ENCODE measurements at regions not wholly inside any gene's neighbourhood (a gene's known extent, or its start where the extent isn't known, plus 50 kb on each side); places are given as distances from the start of the nearest gene placed in this dataset.
"Not testable (repeated sequence)": the region's sequence is repeated elsewhere in the genome, so short reads cannot be mapped to it uniquely, and the experiment has no call there.

- TF ChIP-seq CTCF (IDR thresholded peaks at IDR 0.05; ENCODE audit: insufficient read depth, low read length, poor library complexity, severe bottlenecking) (no peak), EZH2phosphoT487 (conservative IDR thresholded peaks at IDR 0.05; ENCODE audit: low read length) (no peak)
- H3K27me3 ChIP-seq (ENCODE audit: low read length): no peaks in the 10 kb centered on the region
- H3F3A ChIP-seq (ENCODE audit: insufficient read depth): peaks cover 4% of the 10 kb centered on the region; the same call in 1 of the 2 replicates
- no peak overlapping the region for H3K9ac ChIP-seq (ENCODE audit: low read length)
- no peaks in the 10 kb centered on the region for H4K20me1 ChIP-seq (ENCODE audit: low read depth, low read length)
- H3K9me2 ChIP-seq (replicated peaks; ENCODE audit: insufficient read depth, low read length): no peaks in the 10 kb centered on the region
- no peak overlapping the region for H3K27ac ChIP-seq (ENCODE audit: low read depth, low read length)
- no peak overlapping the region for H3K4me2 ChIP-seq (ENCODE audit: low read depth, low read length, poor library complexity, severe bottlenecking)
- H3K4me3 ChIP-seq (ENCODE audit: insufficient read depth, low read length, poor library complexity, severe bottlenecking): no peak overlapping the region
- H3K36me3 ChIP-seq (ENCODE audit: low read length): no peaks in the 10 kb centered on the region
- no peaks in the 10 kb centered on the region for H3K79me2 ChIP-seq (ENCODE audit: insufficient read depth, low read length)
- no peak overlapping the region for H2AFZ ChIP-seq (ENCODE audit: low read depth, low read length, severe bottlenecking)
- no peaks in the 10 kb centered on the region for H3K9me3 ChIP-seq (ENCODE audit: insufficient read depth, low read length)
Observed at GRCh38 chr22:22374579-22374978, 130.0 kb downstream of the VPREB1 start.

GRCh38 chr22:22375576-22376351 lies 131.2 kb downstream of the VPREB1 start:
- H3F3A ChIP-seq (ENCODE audit: insufficient read depth): no peaks in the 10 kb centered on the region; the same call in 1 of the 2 replicates
- TF ChIP-seq EZH2phosphoT487 (conservative IDR thresholded peaks at IDR 0.05; ENCODE audit: low read length) (no peak), CTCF (IDR thresholded peaks at IDR 0.05; ENCODE audit: insufficient read depth, low read length, poor library complexity, severe bottlenecking) (no peak)
- no peaks in the 10 kb centered on the region for H3K36me3 ChIP-seq (ENCODE audit: low read length)
- no peak overlapping the region for H2AFZ ChIP-seq (ENCODE audit: low read depth, low read length, severe bottlenecking)
- H3K4me2 ChIP-seq (ENCODE audit: low read depth, low read length, poor library complexity, severe bottlenecking): no peak overlapping the region
- no peaks in the 10 kb centered on the region for H3K9me2 ChIP-seq (replicated peaks; ENCODE audit: insufficient read depth, low read length)
- no peaks in the 10 kb centered on the region for H3K79me2 ChIP-seq (ENCODE audit: insufficient read depth, low read length)
- H3K27me3 ChIP-seq (ENCODE audit: low read length): no peaks in the 10 kb centered on the region
- no peak overlapping the region for H3K4me3 ChIP-seq (ENCODE audit: insufficient read depth, low read length, poor library complexity, severe bottlenecking)
- H4K20me1 ChIP-seq (ENCODE audit: low read depth, low read length): no peaks in the 10 kb centered on the region
- H3K9ac ChIP-seq (ENCODE audit: low read length): no peak overlapping the region
- no peak overlapping the region for H3K27ac ChIP-seq (ENCODE audit: low read depth, low read length)
- H3K9me3 ChIP-seq (ENCODE audit: insufficient read depth, low read length): no peaks in the 10 kb centered on the region

- no peaks in the 10 kb centered on the region for H3K27me3 ChIP-seq (ENCODE audit: low read length)
- no peak overlapping the region for H3K4me3 ChIP-seq (ENCODE audit: insufficient read depth, low read length, poor library complexity, severe bottlenecking)
Observed at GRCh38 chr22:22376352-22376706, 131.7 kb downstream of the VPREB1 start.

GRCh38 chr22:22376884-22377283 lies 131.7 kb downstream of the ZNF280B start:
- not testable (repeated sequence) for H2AFZ ChIP-seq (ENCODE audit: low read depth, low read length, severe bottlenecking); H3K36me3 ChIP-seq (ENCODE audit: low read length); H3K4me2 ChIP-seq (ENCODE audit: low read depth, low read length, poor library complexity, severe bottlenecking); H3K27me3 ChIP-seq (ENCODE audit: low read length); H4K20me1 ChIP-seq (ENCODE audit: low read depth, low read length); H3K79me2 ChIP-seq (ENCODE audit: insufficient read depth, low read length); H3K9ac ChIP-seq (ENCODE audit: low read length); H3K27ac ChIP-seq (ENCODE audit: low read depth, low read length); H3K9me3 ChIP-seq (ENCODE audit: insufficient read depth, low read length); H3K4me3 ChIP-seq (ENCODE audit: insufficient read depth, low read length, poor library complexity, severe bottlenecking); H3K9me2 ChIP-seq (replicated peaks; ENCODE audit: insufficient read depth, low read length); H3F3A ChIP-seq (ENCODE audit: insufficient read depth)

More at GRCh38 chr22:22376352-22376706, 131.7 kb downstream of the VPREB1 start:
- H3K4me2 ChIP-seq (ENCODE audit: low read depth, low read length, poor library complexity, severe bottlenecking): no peak overlapping the region
- no peak overlapping the region for H2AFZ ChIP-seq (ENCODE audit: low read depth, low read length, severe bottlenecking)
- no peaks in the 10 kb centered on the region; the same call in 1 of the 2 replicates for H3F3A ChIP-seq (ENCODE audit: insufficient read depth)
- TF ChIP-seq EZH2phosphoT487 (conservative IDR thresholded peaks at IDR 0.05; ENCODE audit: low read length) (no peak), CTCF (IDR thresholded peaks at IDR 0.05; ENCODE audit: insufficient read depth, low read length, poor library complexity, severe bottlenecking) (no peak)
- no peaks in the 10 kb centered on the region for H4K20me1 ChIP-seq (ENCODE audit: low read depth, low read length)
- H3K9me3 ChIP-seq (ENCODE audit: insufficient read depth, low read length): no peaks in the 10 kb centered on the region
- H3K27ac ChIP-seq (ENCODE audit: low read depth, low read length): no peak overlapping the region
- H3K9me2 ChIP-seq (replicated peaks; ENCODE audit: insufficient read depth, low read length): no peaks in the 10 kb centered on the region
- no peaks in the 10 kb centered on the region for H3K79me2 ChIP-seq (ENCODE audit: insufficient read depth, low read length)
- no peak overlapping the region for H3K9ac ChIP-seq (ENCODE audit: low read length)
- no peaks in the 10 kb centered on the region for H3K36me3 ChIP-seq (ENCODE audit: low read length)
